Natural killer cell (primary cell): ENCODE measurements at regions not wholly inside any gene's neighbourhood (a gene's known extent, or its start where the extent isn't known, plus 50 kb on each side); places are given as distances from the start of the nearest gene placed in this dataset.

Experiments
- ATAC-seq, 3 donors: fragments of 150-1000 bp in 2 of 3; fragments of 200-7000 bp in 1 of 3; cut with Tn5 transposase; 1 replicate in 1 of 3; 2 replicates in 2 of 3; pipeline ENCODE4 v1.10.0; 2021; ENCODE audit warnings: mild to moderate bottlenecking in 2 of 3, moderate library complexity in 2 of 3
- DNase-seq, 2 donors: peaks; one replicate each; pipeline versions ENCODE4 v3.0.0 to v3.0.0-alpha.2; 2013 to 2021; ENCODE audit warnings: mixed read lengths in 1 of 2
- H3K27ac ChIP-seq: one replicate; pipeline ENCODE4 v1.5.1; 2013; ENCODE audit warnings: mild to moderate bottlenecking, low read length
- H3K27me3 ChIP-seq: one replicate; pipeline ENCODE4 v1.6.1; 2013; ENCODE audit warnings: low read length; ENCODE audit not compliant: control insufficient read depth, insufficient read depth
- H3K36me3 ChIP-seq: one replicate; pipeline ENCODE4 v1.6.1; 2013; ENCODE audit warnings: low read length; ENCODE audit not compliant: control insufficient read depth, insufficient read depth
- H3K4me1 ChIP-seq: one replicate; pipeline ENCODE4 v1.6.1; 2013; ENCODE audit warnings: low read length; ENCODE audit not compliant: control insufficient read depth, insufficient read depth
- H3K4me3 ChIP-seq: one replicate; pipeline ENCODE4 v1.5.1; 2013; ENCODE audit warnings: low read length
- H3K9me3 ChIP-seq: one replicate; pipeline ENCODE4 v1.6.1; 2013; ENCODE audit warnings: low read length; ENCODE audit not compliant: control insufficient read depth, insufficient read depth
- H3K27ac Mint-ChIP-seq, 2 donors: one replicate each; pipeline ENCODE4 v1.8.0; 2022; ENCODE audit warnings: mild to moderate bottlenecking in 2 of 2, mixed read lengths in 2 of 2, moderate library complexity in 1 of 2
- H3K27me3 Mint-ChIP-seq, 2 donors: one replicate each; pipeline ENCODE4 v1.8.0; 2022; ENCODE audit warnings: low read depth in 2 of 2, mixed read lengths in 2 of 2
- H3K36me3 Mint-ChIP-seq: one replicate; pipeline ENCODE4 v1.8.0; 2022; ENCODE audit warnings: mixed read lengths
- H3K4me1 Mint-ChIP-seq, 2 donors: one replicate each; pipeline ENCODE4 v1.8.0; 2022; ENCODE audit warnings: mixed read lengths in 2 of 2
- H3K4me3 Mint-ChIP-seq: one replicate; pipeline ENCODE4 v1.8.0; 2022; ENCODE audit warnings: mild to moderate bottlenecking, moderate library complexity, mixed read lengths
- H3K9me3 Mint-ChIP-seq, 2 donors: one replicate each; pipeline ENCODE4 v1.8.0; 2022; ENCODE audit warnings: mixed read lengths in 2 of 2
- WGBS: methylation state at CpG from one replicate; pipeline ENCODE4 v1.1.7; 2013; ENCODE audit warnings: missing lambda C conversion rate; ENCODE audit not compliant: insufficient coverage; 5-methylcytosine and 5-hydroxymethylcytosine counted together
- intact Hi-C: fragments of 100-400 bp; cut with micrococcal nuclease; formaldehyde crosslinking; loops from one replicate; pipeline ENCODE4 v1.14.2; 2022
- TF ChIP-seq, protein P1 (sequence below): fragments of 200-600 bp; IDR thresholded peaks from one replicate; pipeline ENCODE4 v1.8.0; 2022; ENCODE audit warnings: antibody characterized with exemption

- Mint-ChIP-seq H3K9me3 (peaks cover 0 to 3% of the 10 kb centered on the region in 2 donors), H3K4me1 (no peaks in the 10 kb centered on the region), H3K27ac (no peak overlapping the region), H3K4me3 (no peak overlapping the region), H3K36me3 (no peaks in the 10 kb centered on the region), H3K27me3 (no peaks in the 10 kb centered on the region)
- no peak for DNase-seq
- Histone ChIP-seq H3K4me1 (no peaks in the 10 kb centered on the region), H3K9me3 (no peaks in the 10 kb centered on the region), H3K27ac (no peak overlapping the region), H3K36me3 (no peaks in the 10 kb centered on the region), H3K4me3 (no peak overlapping the region), H3K27me3 (no peaks in the 10 kb centered on the region)
- TF ChIP-seq, protein P1, sequence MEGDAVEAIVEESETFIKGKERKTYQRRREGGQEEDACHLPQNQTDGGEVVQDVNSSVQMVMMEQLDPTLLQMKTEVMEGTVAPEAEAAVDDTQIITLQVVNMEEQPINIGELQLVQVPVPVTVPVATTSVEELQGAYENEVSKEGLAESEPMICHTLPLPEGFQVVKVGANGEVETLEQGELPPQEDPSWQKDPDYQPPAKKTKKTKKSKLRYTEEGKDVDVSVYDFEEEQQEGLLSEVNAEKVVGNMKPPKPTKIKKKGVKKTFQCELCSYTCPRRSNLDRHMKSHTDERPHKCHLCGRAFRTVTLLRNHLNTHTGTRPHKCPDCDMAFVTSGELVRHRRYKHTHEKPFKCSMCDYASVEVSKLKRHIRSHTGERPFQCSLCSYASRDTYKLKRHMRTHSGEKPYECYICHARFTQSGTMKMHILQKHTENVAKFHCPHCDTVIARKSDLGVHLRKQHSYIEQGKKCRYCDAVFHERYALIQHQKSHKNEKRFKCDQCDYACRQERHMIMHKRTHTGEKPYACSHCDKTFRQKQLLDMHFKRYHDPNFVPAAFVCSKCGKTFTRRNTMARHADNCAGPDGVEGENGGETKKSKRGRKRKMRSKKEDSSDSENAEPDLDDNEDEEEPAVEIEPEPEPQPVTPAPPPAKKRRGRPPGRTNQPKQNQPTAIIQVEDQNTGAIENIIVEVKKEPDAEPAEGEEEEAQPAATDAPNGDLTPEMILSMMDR: no peak
- intact Hi-C loops: no loop called here
- no peak for ATAC-seq
- WGBS: 90% methylated on average over 3 of the region's 4 CpGs
Measured at GRCh38 chr10:108413954-108414353, 1249.4 kb upstream of the SORCS1 start.

GRCh38 chr10:108412323-108412722 is 1247.8 kb upstream of the SORCS1 start:
- Mint-ChIP-seq H3K4me3 (no peak overlapping the region), H3K36me3 (no peaks in the 10 kb centered on the region), H3K27me3 (no peaks in the 10 kb centered on the region), H3K27ac (no peak overlapping the region), H3K4me1 (no peaks in the 10 kb centered on the region), H3K9me3 (peaks cover 0 to 3% of the 10 kb centered on the region in 2 donors)
- Histone ChIP-seq H3K36me3 (no peaks in the 10 kb centered on the region), H3K9me3 (no peaks in the 10 kb centered on the region), H3K4me3 (no peak overlapping the region), H3K27me3 (no peaks in the 10 kb centered on the region), H3K4me1 (no peaks in the 10 kb centered on the region), H3K27ac (no peak overlapping the region)
- intact Hi-C loops: no loop called here
- TF ChIP-seq, protein P1: no peak
- no peak for DNase-seq
- no peak for ATAC-seq
- WGBS: no CpG with 5 or more reads among the region's 2 CpGs

DNA sequence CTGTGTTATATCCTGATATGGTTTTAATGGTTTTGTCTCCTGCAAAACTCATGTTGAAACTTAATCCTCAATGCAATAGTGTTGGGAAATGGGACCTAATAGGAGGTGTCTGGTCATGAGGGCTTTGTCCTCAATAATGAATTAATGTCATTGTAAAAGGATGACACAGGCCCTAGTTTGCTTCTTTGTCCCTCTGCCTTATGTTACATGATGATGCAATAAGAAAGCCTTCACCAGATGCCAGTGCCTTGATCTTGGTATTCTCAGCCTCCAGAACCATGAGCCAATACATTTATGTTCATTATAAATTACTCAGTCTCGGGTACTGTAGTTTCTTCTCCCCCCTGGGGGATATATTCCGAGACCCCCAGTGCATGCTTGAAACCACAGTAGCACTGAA is 1247.4 kb upstream of the SORCS1 start:
- H3K27me3 Mint-ChIP-seq: no peaks in the 10 kb centered on the region
- H3K36me3 Mint-ChIP-seq: no peaks in the 10 kb centered on the region
- 71% methylated on average over 2 of the region's 2 CpGs for WGBS
- no peak for DNase-seq
- no peak for ATAC-seq
- no peaks in the 10 kb centered on the region for H3K4me1 Mint-ChIP-seq
- H3K36me3 ChIP-seq: no peaks in the 10 kb centered on the region
- no peaks in the 10 kb centered on the region for H3K4me1 ChIP-seq
- no peak overlapping the region for H3K4me3 Mint-ChIP-seq
- H3K27ac Mint-ChIP-seq: no peak overlapping the region
- peaks cover 3% of the 10 kb centered on the region in 2 donors for H3K9me3 Mint-ChIP-seq
- H3K4me3 ChIP-seq: no peak overlapping the region
- intact Hi-C loops: no loop called here
- no peak overlapping the region for H3K27ac ChIP-seq
- TF ChIP-seq, protein P1: no peak
- no peaks in the 10 kb centered on the region for H3K27me3 ChIP-seq
- H3K9me3 ChIP-seq: no peaks in the 10 kb centered on the region

- Mint-ChIP-seq H3K36me3 (no peaks in the 10 kb centered on the region), H3K4me3 (no peak overlapping the region), H3K4me1 (no peaks in the 10 kb centered on the region), H3K27ac (no peak overlapping the region), H3K27me3 (no peaks in the 10 kb centered on the region), H3K9me3 (peaks cover 3% of the 10 kb centered on the region in 2 donors)
- TF ChIP-seq, protein P1: no peak
- H3K4me1 ChIP-seq: no peaks in the 10 kb centered on the region
- no peak for DNase-seq
- no peak overlapping the region for H3K4me3 ChIP-seq
- intact Hi-C loops: no loop called here
- H3K27me3 ChIP-seq: no peaks in the 10 kb centered on the region
- H3K36me3 ChIP-seq: no peaks in the 10 kb centered on the region
- ATAC-seq: no peak
- no peaks in the 10 kb centered on the region for H3K9me3 ChIP-seq
- 19% methylated on average over 1 of the region's 2 CpGs for WGBS
- no peak overlapping the region for H3K27ac ChIP-seq
Measured at GRCh38 chr10:108411206-108411605, 1246.7 kb upstream of the SORCS1 start.
